ENCODE measurements at regions not wholly inside any gene's neighbourhood (a gene's known extent, or its start where the extent isn't known, plus 50 kb on each side); places are given as distances from the start of the nearest gene placed in this dataset.

GRCh38 chr16:80029381-80029630 lies 428.8 kb upstream of the MAF start:
- Histone ChIP-seq H3K4me1 (ENCODE audit: insufficient read depth, low read length) (peaks cover 7% of the 10 kb centered on the region; the same call in 1 of the 2 replicates), H3F3A (ENCODE audit: low read length, unreplicated experiment) (no peaks in the 10 kb centered on the region), H3K9me3 (ENCODE audit: low read length) (no peaks in the 10 kb centered on the region), H3K36me3 (ENCODE audit: low read depth, low read length) (no peaks in the 10 kb centered on the region), H3K4me3 (ENCODE audit: low read length) (no peak overlapping the region), H3K4me2 (ENCODE audit: low read length) (no peak overlapping the region), H2AFZ (ENCODE audit: low read length) (no peak overlapping the region), H3K79me2 (ENCODE audit: low read length) (no peaks in the 10 kb centered on the region), H3K27ac (ENCODE audit: low read length) (no peak overlapping the region), H3K9ac (ENCODE audit: low read length) (no peak overlapping the region), H3K9me2 (replicated peaks; ENCODE audit: low read length) (no peaks in the 10 kb centered on the region), H3K27me3 (ENCODE audit: low read length) (no peaks in the 10 kb centered on the region), H4K20me1 (ENCODE audit: low read length) (no peaks in the 10 kb centered on the region)
- intact Hi-C loops (cut with micrococcal nuclease): no loop called here
- CTCF ChIA-PET: no interaction called here
- DNase-seq (no peak), ATAC-seq (no peak)
- POLR2A ChIA-PET (ENCODE audit: unreplicated experiment): no interaction called here
- no TSS peak for BruUV-seq (replicated peaks)
- TF ChIP-seq, protein P1, sequence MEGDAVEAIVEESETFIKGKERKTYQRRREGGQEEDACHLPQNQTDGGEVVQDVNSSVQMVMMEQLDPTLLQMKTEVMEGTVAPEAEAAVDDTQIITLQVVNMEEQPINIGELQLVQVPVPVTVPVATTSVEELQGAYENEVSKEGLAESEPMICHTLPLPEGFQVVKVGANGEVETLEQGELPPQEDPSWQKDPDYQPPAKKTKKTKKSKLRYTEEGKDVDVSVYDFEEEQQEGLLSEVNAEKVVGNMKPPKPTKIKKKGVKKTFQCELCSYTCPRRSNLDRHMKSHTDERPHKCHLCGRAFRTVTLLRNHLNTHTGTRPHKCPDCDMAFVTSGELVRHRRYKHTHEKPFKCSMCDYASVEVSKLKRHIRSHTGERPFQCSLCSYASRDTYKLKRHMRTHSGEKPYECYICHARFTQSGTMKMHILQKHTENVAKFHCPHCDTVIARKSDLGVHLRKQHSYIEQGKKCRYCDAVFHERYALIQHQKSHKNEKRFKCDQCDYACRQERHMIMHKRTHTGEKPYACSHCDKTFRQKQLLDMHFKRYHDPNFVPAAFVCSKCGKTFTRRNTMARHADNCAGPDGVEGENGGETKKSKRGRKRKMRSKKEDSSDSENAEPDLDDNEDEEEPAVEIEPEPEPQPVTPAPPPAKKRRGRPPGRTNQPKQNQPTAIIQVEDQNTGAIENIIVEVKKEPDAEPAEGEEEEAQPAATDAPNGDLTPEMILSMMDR (conservative IDR thresholded peaks at IDR 0.05; ENCODE audit: low read depth, low read length): no peak
- TF ChIP-seq EZH2phosphoT487 (IDR thresholded peaks at IDR 0.05; ENCODE audit: borderline replicate concordance, low read length): no peak

DNA sequence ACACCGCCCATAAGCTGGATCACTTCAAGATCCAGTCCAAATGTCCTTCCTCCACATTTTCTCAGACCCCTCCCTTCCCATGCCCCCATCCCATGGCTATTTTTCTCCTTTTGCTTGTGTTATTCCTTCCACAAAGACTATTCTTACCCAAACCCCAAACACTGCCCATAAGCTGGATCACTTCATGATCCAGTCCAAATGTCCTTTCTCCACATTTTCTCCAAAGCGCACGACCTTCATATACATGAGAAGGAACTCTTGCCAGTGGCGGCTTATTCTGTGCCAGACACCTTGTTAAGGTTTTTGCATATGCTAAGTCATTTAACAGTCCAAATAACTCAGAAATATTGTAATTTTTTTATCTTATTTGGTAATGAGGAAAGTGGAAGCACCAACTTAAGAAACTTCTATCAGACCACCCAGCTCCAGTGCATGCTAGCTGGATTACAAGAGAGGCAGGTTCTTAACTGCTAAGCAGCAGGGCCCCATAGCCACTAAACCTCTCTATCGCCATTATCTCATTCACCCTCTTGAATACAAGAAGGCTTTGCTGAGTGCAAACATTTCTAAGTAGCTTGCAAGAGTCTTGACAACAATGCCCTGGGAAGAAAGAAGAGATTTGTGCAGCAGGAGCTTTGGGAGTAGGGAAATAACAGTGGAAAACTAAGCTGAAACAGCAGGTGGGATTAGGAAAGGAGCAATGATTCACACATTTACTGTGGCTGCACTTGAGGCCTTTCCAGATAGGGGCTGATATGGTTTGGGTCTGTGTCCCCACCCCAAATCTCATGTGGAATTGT lies 428.2 kb upstream of the MAF start:
- intact Hi-C loops (cut with micrococcal nuclease): no loop called here
- H3K9me3 ChIP-seq (ENCODE audit: low read length): no peaks in the 10 kb centered on the region
- TF ChIP-seq EZH2 (IDR thresholded peaks at IDR 0.05; ENCODE audit: low read length, unreplicated experiment): no peak
- peaks cover 7% of the 10 kb centered on the region; the same call in 1 of the 2 replicates for H3K4me1 ChIP-seq (ENCODE audit: insufficient read depth, low read length)
- ChIA-PET POLR2A (ENCODE audit: unreplicated experiment) (no interaction called here), CTCF (no interaction called here)
- H3K9me2 ChIP-seq (replicated peaks; ENCODE audit: low read length): no peaks in the 10 kb centered on the region
- DNase-seq (no peak), ATAC-seq (no peak)
- H2AFZ ChIP-seq (ENCODE audit: low read length): no peak overlapping the region
- H3K4me3 ChIP-seq (ENCODE audit: low read length): no peak overlapping the region
- no peak overlapping the region for H3K27ac ChIP-seq (ENCODE audit: low read length)
- H3K9ac ChIP-seq (ENCODE audit: low read length): no peak overlapping the region
- H4K20me1 ChIP-seq (ENCODE audit: low read length): no peaks in the 10 kb centered on the region
- no peaks in the 10 kb centered on the region for H3F3A ChIP-seq (ENCODE audit: low read length, unreplicated experiment)
- H3K27me3 ChIP-seq (ENCODE audit: low read length): no peaks in the 10 kb centered on the region
- H3K4me2 ChIP-seq (ENCODE audit: low read length): no peak overlapping the region
- H3K36me3 ChIP-seq (ENCODE audit: low read depth, low read length): no peaks in the 10 kb centered on the region
- no peaks in the 10 kb centered on the region for H3K79me2 ChIP-seq (ENCODE audit: low read length)
- BruUV-seq (replicated peaks): no TSS peak

GRCh38 chr16:80027007-80027965 lies 426.7 kb upstream of the MAF start:
- Histone ChIP-seq H3K4me1 (ENCODE audit: insufficient read depth, low read length) (peaks cover 7% of the 10 kb centered on the region; the same call in 1 of the 2 replicates), H3K4me3 (ENCODE audit: low read length) (peak overlapping the region; percentile 46), H3K4me2 (ENCODE audit: low read length) (peak overlapping the region; percentile 74), H3K27me3 (ENCODE audit: low read length) (no peaks in the 10 kb centered on the region), H3K36me3 (ENCODE audit: low read depth, low read length) (no peaks in the 10 kb centered on the region), H4K20me1 (ENCODE audit: low read length) (no peaks in the 10 kb centered on the region), H3F3A (ENCODE audit: low read length, unreplicated experiment) (no peaks in the 10 kb centered on the region), H3K79me2 (ENCODE audit: low read length) (no peaks in the 10 kb centered on the region), H2AFZ (ENCODE audit: low read length) (peak overlapping the region; percentile 77), H3K9me3 (ENCODE audit: low read length) (no peaks in the 10 kb centered on the region), H3K27ac (ENCODE audit: low read length) (peak overlapping the region; percentile 73), H3K9me2 (replicated peaks; ENCODE audit: low read length) (no peaks in the 10 kb centered on the region), H3K9ac (ENCODE audit: low read length) (peak overlapping the region; percentile 20; the same call in 1 of the 2 replicates)
- POLR2A ChIA-PET (ENCODE audit: unreplicated experiment): no interaction called here
- DNase-seq: peak; percentile 86
- BruUV-seq (replicated peaks): no TSS peak
- CTCF ChIA-PET: no interaction called here
- intact Hi-C loops (cut with micrococcal nuclease): no loop called here
- TF ChIP-seq EZH2 (IDR thresholded peaks at IDR 0.05; ENCODE audit: low read length, unreplicated experiment) (no peak), EZH2phosphoT487 (IDR thresholded peaks at IDR 0.05; ENCODE audit: borderline replicate concordance, low read length) (no peak)
- TF ChIP-seq, protein P1 (conservative IDR thresholded peaks at IDR 0.05; ENCODE audit: low read depth, low read length): no peak
- ATAC-seq: no peak

All from PC-3 (cell line).